Kasumi-1 (cell line): ENCODE measurements at regions not wholly inside any gene's neighbourhood (a gene's known extent, or its start where the extent isn't known, plus 50 kb on each side); places are given as distances from the start of the nearest gene placed in this dataset.

Source experiments
- DNase-seq, 2 experiments: peaks; one replicate each; lab custom pipeline; 2025; lab: John Stamatoyannopoulos, UW

DNA sequence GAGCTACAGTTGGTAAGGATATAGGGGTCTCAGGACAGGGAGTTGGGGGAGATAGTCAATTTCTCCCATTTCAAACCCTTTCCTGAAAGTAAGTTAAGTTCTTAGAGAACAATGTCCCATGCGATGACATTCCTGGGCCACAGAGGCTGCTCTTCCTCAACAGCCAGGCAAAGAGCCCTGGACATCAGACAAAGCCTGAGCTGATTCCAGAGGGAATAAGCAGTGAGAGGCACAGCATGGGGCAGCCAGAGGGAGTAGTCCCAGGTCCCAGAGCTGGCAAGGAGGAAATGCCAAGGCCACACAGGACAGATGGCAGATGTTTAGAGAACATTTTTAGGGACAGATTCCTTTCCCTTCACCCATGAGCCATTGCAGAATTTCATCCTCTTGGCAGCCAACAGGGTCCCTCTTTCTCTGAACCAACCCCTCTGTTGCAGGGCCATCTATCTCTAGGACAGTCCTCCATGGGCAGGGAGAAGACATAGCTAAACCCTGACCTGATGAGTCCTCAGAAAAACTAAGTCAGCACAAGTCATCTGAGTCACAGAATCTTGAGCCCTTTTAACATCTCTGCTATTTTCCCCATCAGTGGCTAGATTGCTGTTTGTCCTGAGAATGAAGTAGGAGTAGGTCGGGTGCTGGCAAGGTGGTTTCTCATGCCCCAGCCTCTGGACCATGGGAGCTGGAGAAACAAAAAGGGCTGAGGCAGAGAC is 60.3 kb upstream of the CALM2 start:
- DNase-seq: no peak

DNA sequence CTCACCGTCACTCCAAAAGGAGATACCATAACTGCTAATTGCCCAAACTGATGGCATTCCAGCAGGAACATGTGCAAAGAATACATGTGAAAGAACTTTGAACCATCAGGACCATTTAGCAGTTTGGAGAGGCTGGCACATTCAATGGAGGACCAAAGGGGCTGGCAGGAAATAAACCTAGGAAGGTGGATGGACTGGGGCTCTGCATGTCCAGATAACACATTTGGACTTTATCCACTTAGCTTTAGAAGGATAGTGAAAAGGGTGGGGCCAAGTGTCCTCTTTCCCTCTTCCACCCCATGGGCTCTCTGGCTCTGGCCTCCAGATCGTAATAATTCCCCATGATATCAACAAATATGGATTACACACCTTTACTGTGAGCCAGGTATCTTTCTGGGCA is 58.8 kb upstream of the CALM2 start:
- DNase-seq: no peak

DNA sequence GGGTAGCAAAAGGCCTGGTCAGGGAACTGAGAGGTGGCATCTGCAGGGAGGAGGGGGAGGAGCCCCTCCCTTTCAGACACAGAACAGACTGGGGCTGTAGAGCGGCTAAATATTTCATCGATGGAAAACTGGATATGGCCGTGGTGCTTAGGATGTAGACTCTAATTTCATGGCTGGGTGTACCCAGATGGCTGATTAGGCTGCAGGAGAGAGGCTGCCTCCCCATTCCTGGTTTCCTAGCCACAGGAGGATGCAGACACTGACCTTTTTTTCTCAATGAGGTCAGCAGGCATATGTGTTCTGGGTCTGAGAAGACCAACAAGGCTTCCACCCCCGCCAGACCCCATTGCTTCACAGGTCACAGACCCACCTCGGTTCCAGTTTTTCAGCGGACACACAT is 58.1 kb upstream of the CALM2 start:
- DNase-seq: no peak

DNA sequence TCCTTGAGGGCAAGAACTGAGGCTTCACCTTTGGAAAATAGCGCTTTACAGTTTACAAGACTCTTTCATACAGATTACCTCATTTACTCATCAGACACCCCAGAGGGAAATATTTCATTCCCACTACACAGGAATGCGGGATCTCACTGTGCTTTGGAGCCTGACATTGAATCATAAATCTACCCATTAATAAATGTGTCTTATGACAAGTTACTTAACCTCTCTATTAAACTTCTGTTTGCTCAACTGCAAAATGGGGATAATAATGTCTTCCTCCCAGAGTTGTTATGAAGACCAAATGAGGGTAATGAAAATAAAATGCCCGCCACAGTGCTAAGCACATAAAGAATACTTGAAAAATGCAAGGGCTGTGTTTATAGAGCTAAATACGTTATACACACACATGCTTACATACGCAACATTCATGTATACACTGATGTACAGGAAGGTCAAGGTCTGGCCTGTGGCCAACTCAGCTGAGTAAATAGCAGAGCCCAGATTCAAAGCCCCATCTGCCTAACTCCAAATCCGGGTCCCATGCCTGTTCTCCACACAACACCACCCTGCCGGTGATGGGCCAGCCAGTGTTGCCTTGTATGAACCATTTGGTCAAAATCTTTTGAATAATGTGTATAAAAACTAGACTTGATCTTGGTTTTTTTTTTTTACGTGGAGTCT is 56.6 kb upstream of the CALM2 start:
- DNase-seq: no peak

DNA sequence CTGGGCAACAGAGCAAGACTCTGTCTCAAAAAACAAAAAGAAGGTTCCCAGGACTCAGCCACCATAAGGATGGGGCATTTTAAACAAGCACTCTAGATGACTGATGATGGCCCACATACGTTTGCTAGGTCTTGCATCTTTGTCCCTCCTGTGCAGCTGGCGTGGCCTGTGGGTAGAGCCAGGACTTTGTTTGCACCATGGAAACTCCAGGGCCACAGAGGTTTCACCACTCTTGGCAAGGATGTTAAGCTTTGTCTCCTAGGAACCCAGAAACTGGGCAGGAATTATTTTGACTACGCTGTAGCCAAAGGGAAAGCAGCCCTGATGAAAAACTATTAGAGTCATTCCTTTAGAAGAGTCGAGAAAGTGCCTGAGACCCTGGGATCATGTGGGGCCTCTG is 54.1 kb upstream of the CALM2 start:
- no peak for DNase-seq

DNA sequence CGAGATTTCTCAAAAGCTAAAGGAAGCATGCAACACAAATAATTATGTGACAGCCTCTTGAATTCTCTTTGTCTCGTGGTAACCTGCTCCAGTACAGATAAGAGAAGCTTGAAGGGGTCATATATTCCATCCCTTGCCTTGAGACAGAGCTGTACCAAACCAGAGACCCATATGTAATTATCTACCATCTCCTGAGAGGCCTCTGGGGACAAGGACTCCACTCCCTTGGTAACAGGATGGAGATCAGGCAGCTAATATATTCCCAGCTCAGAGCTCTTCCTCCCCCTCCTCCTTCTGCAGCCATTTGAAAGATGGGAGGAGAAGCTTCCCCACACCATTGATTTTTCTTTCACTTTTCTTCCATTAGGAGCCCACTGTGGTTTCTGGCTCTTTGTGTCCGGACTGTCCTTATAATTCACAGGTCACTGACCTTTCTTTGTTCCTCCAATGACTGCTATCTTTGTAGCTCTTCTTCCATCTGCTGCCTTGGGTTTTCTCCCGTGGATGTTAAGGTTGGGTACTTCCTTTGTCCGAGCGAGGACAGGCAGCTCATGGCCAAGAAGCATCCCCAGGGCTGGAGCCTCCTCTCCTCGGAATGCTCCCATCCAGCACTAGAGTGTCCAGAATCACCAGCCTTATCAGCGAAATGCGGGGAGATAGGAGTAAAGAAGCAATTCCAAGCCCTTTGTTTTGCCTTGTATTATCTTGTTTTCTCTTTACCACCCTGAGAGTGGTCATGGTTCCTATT is 51.4 kb upstream of the CALM2 start:
- DNase-seq: no peak

DNA sequence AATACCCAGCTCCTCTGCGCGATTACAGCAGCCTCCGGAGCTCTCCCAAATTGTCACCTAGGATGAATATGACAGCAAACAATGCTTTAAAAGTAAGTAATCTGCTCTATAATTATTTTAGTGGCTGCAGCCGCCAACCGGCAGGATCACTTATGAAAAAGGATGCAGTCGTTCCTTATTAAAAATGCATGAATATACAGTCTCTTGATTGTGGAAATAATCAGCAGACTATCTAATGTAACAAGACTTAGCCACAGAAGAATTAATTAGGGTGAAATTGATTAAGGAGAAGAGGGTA is 50.6 kb upstream of the CALM2 start:
- no peak for DNase-seq

DNA sequence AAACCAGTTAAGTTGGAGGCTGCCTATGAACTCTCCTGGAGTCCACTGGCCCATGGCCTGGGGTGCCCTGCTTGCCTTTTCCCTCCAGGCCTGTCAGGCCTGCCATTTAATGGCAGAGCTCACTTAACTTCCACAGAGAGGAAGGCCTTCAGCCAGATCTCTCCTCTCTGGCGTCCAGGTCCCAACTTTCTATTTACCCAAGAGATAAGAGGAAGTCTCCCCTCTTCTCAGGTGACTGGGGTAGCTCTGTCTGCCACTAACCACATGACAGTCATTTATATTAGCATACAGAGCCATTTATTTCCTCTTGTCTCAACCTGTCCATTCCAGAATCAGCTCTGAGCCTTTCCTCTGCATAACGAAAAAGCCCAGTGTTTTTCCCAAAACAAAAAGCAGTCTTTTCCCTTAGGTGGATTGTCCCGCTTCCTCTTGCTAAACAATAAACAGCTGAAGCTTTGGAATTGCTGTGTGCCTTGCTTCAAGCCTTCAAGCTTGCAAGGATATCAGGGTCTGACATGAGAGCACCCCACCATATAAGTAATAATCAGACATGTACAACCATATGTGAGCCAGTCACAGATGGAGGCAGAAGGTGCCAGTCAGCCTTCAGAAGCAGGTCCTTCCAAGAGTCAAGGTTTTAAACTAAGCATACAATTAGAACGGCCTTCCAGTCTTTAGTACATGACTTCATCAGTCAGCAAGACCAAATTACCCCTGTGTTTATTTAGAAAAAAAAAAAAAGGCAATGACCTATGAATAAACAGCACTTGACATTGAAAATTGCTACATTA is 50.0 kb upstream of the CALM2 start:
- DNase-seq: no peak
